ENCODE measurements at regions not wholly inside any gene's neighbourhood (a gene's known extent, or its start where the extent isn't known, plus 50 kb on each side); places are given as distances from the start of the nearest gene placed in this dataset.

- Histone ChIP-seq H3K9me3 (peaks cover 0 to 3% (median 0%) of the 10 kb centered on the region in 4 donors), H3K27me3 (no peaks in the 10 kb centered on the region), H3K4me3 (no peak overlapping the region), H3K4me1 (no peaks in the 10 kb centered on the region), H3K27ac (no peak overlapping the region), H3K36me3 (no peaks in the 10 kb centered on the region)
- no peak for TF ChIP-seq POLR2A (IDR thresholded peaks at IDR 0.05)
- TF ChIP-seq, protein P1, sequence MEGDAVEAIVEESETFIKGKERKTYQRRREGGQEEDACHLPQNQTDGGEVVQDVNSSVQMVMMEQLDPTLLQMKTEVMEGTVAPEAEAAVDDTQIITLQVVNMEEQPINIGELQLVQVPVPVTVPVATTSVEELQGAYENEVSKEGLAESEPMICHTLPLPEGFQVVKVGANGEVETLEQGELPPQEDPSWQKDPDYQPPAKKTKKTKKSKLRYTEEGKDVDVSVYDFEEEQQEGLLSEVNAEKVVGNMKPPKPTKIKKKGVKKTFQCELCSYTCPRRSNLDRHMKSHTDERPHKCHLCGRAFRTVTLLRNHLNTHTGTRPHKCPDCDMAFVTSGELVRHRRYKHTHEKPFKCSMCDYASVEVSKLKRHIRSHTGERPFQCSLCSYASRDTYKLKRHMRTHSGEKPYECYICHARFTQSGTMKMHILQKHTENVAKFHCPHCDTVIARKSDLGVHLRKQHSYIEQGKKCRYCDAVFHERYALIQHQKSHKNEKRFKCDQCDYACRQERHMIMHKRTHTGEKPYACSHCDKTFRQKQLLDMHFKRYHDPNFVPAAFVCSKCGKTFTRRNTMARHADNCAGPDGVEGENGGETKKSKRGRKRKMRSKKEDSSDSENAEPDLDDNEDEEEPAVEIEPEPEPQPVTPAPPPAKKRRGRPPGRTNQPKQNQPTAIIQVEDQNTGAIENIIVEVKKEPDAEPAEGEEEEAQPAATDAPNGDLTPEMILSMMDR (IDR thresholded peaks at IDR 0.05) = no peak
- DNase-seq = no peak
Observed at GRCh38 chr16:5838725-5839124, 741.1 kb upstream of the EEF2KMT start.

DNA sequence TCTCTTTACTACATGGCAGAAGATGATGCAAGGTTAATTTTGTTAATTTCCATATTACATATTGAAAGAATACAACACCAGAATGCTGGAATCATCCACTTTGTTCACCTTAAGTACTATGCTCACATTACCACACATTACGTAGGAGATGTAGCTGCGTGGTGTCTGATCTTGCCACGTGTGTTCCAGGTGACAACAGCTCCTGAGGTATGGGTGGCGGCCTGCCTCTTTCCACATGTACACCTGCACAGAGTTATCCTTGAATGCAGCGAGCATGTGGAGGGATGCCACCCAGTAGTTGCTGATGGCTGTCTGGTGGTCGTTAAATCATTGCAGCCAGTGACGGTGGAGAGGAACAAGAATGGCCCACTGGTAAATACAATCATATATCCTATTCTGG lies 740.5 kb upstream of the EEF2KMT start:
- Histone ChIP-seq H3K27me3 (no peaks in the 10 kb centered on the region), H3K36me3 (no peaks in the 10 kb centered on the region), H3K9me3 (peaks cover 0 to 3% (median 0%) of the 10 kb centered on the region in 4 donors), H3K4me1 (no peaks in the 10 kb centered on the region), H3K4me3 (no peak overlapping the region), H3K27ac (no peak overlapping the region)
- no peak for TF ChIP-seq POLR2A (IDR thresholded peaks at IDR 0.05)
- TF ChIP-seq, protein P1 (IDR thresholded peaks at IDR 0.05) = no peak
- DNase-seq = no peak

- H3K27me3 ChIP-seq = no peaks in the 10 kb centered on the region
- no peak overlapping the region for H3K27ac ChIP-seq
- no peaks in the 10 kb centered on the region for H3K36me3 ChIP-seq
- peaks cover 0 to 3% (median 0%) of the 10 kb centered on the region in 4 donors for H3K9me3 ChIP-seq
- H3K4me1 ChIP-seq = no peaks in the 10 kb centered on the region
- H3K4me3 ChIP-seq = no peak overlapping the region
- no peak for TF ChIP-seq POLR2A (IDR thresholded peaks at IDR 0.05)
- TF ChIP-seq, protein P1 (IDR thresholded peaks at IDR 0.05) = no peak
- no peak for DNase-seq
Observed at GRCh38 chr16:5837007-5837670, 739.5 kb upstream of the EEF2KMT start.

GRCh38 chr16:5835876-5836275 lies 738.3 kb upstream of the EEF2KMT start:
- no peaks in the 10 kb centered on the region for H3K36me3 ChIP-seq
- no peaks in the 10 kb centered on the region for H3K4me1 ChIP-seq
- H3K27me3 ChIP-seq = no peaks in the 10 kb centered on the region
- H3K9me3 ChIP-seq = peaks cover 0 to 3% (median 0%) of the 10 kb centered on the region in 4 donors
- H3K4me3 ChIP-seq = no peak overlapping the region
- no peak overlapping the region for H3K27ac ChIP-seq
- DNase-seq = no peak
- no peak for TF ChIP-seq POLR2A (IDR thresholded peaks at IDR 0.05)
- TF ChIP-seq, protein P1 (IDR thresholded peaks at IDR 0.05) = no peak

- no peak for TF ChIP-seq POLR2A (IDR thresholded peaks at IDR 0.05)
- TF ChIP-seq, protein P1 (IDR thresholded peaks at IDR 0.05) = no peak
- no peaks in the 10 kb centered on the region for H3K4me1 ChIP-seq
- H3K27ac ChIP-seq = no peak overlapping the region
- H3K27me3 ChIP-seq = no peaks in the 10 kb centered on the region
- no peaks in the 10 kb centered on the region for H3K9me3 ChIP-seq
- H3K36me3 ChIP-seq = no peaks in the 10 kb centered on the region
- no peak overlapping the region for H3K4me3 ChIP-seq
- no peak for DNase-seq
Observed at GRCh38 chr16:5826332-5826731, 728.7 kb upstream of the EEF2KMT start.
